Left kidney (tissue), 1 donor: ENCODE measurements at regions not wholly inside any gene's neighbourhood (a gene's known extent, or its start where the extent isn't known, plus 50 kb on each side); places are given as distances from the start of the nearest gene placed in this dataset.
"Not testable (repeated sequence)": the region's sequence is repeated elsewhere in the genome, so short reads cannot be mapped to it uniquely, and the experiment has no call there.

Source experiments
- DNase-seq: peaks from one replicate; pipeline ENCODE4 v3.0.0-alpha.2; 2013

GRCh38 chr16:59168461-59169114, 434.5 kb upstream of the GOT2 start:
- peak; percentile 15 for DNase-seq

GRCh38 chr16:59164461-59164860, 430.3 kb upstream of the GOT2 start:
- DNase-seq, result peak; percentile 35

- no peak for DNase-seq
Observed at GRCh38 chr16:59163371-59164055, 429.4 kb upstream of the GOT2 start.

- DNase-seq, result no peak
Observed at GRCh38 chr16:59161679-59162078, 427.6 kb upstream of the GOT2 start.

GRCh38 chr16:59154295-59154694, 420.2 kb upstream of the GOT2 start:
- DNase-seq, result no peak

- DNase-seq, result no peak
Observed at GRCh38 chr16:59148769-59149155, 414.6 kb upstream of the GOT2 start.

GRCh38 chr16:59148056-59148768, 414.1 kb upstream of the GOT2 start:
- DNase-seq, result no peak

GRCh38 chr16:59146140-59146539, 412.0 kb upstream of the GOT2 start:
- DNase-seq, result no peak

- no peak for DNase-seq
Observed at GRCh38 chr16:59144841-59145240, 410.7 kb upstream of the GOT2 start.

GRCh38 chr16:59144326-59144725, 410.2 kb upstream of the GOT2 start:
- no peak for DNase-seq

- no peak for DNase-seq
Observed at GRCh38 chr16:59126486-59126885, 392.4 kb upstream of the GOT2 start.

- no peak for DNase-seq
Observed at GRCh38 chr16:59124056-59124455, 389.9 kb upstream of the GOT2 start.

GRCh38 chr16:59123479-59123878, 389.4 kb upstream of the GOT2 start:
- no peak for DNase-seq

GRCh38 chr16:59122262-59122537, 388.1 kb upstream of the GOT2 start:
- DNase-seq, result no peak

GRCh38 chr16:59121411-59122261, 387.5 kb upstream of the GOT2 start:
- DNase-seq, result no peak

- DNase-seq, result no peak
Observed at GRCh38 chr16:59116744-59117143, 382.6 kb upstream of the GOT2 start.

- DNase-seq, result no peak
Observed at GRCh38 chr16:59114790-59115189, 380.7 kb upstream of the GOT2 start.

- no peak for DNase-seq
Observed at GRCh38 chr16:59113004-59113670, 379.0 kb upstream of the GOT2 start.

GRCh38 chr16:59111280-59111679, 377.2 kb upstream of the GOT2 start:
- no peak for DNase-seq

GRCh38 chr16:59108374-59108773, 374.3 kb upstream of the GOT2 start:
- DNase-seq, result no peak

GRCh38 chr16:59096682-59097081, 362.6 kb upstream of the GOT2 start:
- DNase-seq, result not testable (repeated sequence)

- DNase-seq, result no peak
Observed at GRCh38 chr16:59090541-59090940, 356.4 kb upstream of the GOT2 start.
